GM23338 (cell line): ENCODE measurements at regions not wholly inside any gene's neighbourhood (a gene's known extent, or its start where the extent isn't known, plus 50 kb on each side); places are given as distances from the start of the nearest gene placed in this dataset.

Experiments
- ATAC-seq: fragments of 200-7000 bp; cut with Tn5 transposase; 3 replicates; pipeline ENCODE4 v1.9.1; 2020
- DNase-seq: peaks from one replicate; pipeline ENCODE4 v3.0.0-alpha.2; 2015; ENCODE audit warnings: low spot score
- H2AFZ ChIP-seq: fragments of 200-600 bp; sonication (generic); 2 replicates; pipeline ENCODE4 v1.8.0; 2016; ENCODE audit warnings: antibody characterized with exemption, mild to moderate bottlenecking, moderate library complexity
- H3F3A ChIP-seq: fragments of 200-600 bp; sonication (generic); replicated peaks from 2 replicates; pipeline ENCODE4 v1.8.0; 2017; ENCODE audit warnings: antibody characterized with exemption, mixed run types, low read depth
- H3K27ac ChIP-seq: fragments of 200-600 bp; sonication (generic); 2 replicates; pipeline ENCODE4 v1.6.1; 2016; ENCODE audit warnings: low read depth
- H3K27me3 ChIP-seq: fragments of 200-600 bp; sonication (generic); 2 replicates; pipeline ENCODE4 v1.8.0; 2016; ENCODE audit warnings: mild to moderate bottlenecking, mixed run types, moderate library complexity; ENCODE audit not compliant: insufficient read depth
- H3K36me3 ChIP-seq: fragments of 200-600 bp; sonication (generic); 2 replicates; pipeline ENCODE4 v1.8.0; 2016; ENCODE audit warnings: mild to moderate bottlenecking; ENCODE audit not compliant: insufficient read depth
- H3K4me1 ChIP-seq: fragments of 200-600 bp; sonication (generic); 2 replicates; pipeline ENCODE4 v1.8.0; 2016; ENCODE audit warnings: mild to moderate bottlenecking, moderate library complexity; ENCODE audit not compliant: insufficient read depth
- H3K4me2 ChIP-seq: fragments of 200-600 bp; sonication (generic); 2 replicates; pipeline ENCODE4 v1.7.1; 2017; ENCODE audit warnings: mixed run types
- H3K4me3 ChIP-seq: fragments of 200-600 bp; sonication (generic); 2 replicates; pipeline ENCODE4 v1.6.1; 2016; ENCODE audit warnings: mixed run types
- H3K79me2 ChIP-seq: fragments of 200-600 bp; sonication (generic); replicated peaks from 2 replicates; pipeline ENCODE4 v1.8.0; 2017; ENCODE audit warnings: mild to moderate bottlenecking; ENCODE audit not compliant: insufficient read depth
- H3K9me2 ChIP-seq: fragments of 200-600 bp; sonication (generic); 2 replicates; pipeline ENCODE4 v1.8.0; 2017; ENCODE audit not compliant: insufficient read depth
- H4K20me1 ChIP-seq: fragments of 200-600 bp; sonication (generic); replicated peaks from 2 replicates; pipeline ENCODE4 v1.8.0; 2017; ENCODE audit warnings: mild to moderate bottlenecking; ENCODE audit not compliant: insufficient read depth
- H3K27ac Mint-ChIP-seq: 2 replicates; pipeline ENCODE4 v1.8.0; 2020; ENCODE audit warnings: inconsistent platforms, mild to moderate bottlenecking, moderate library complexity, mixed read lengths
- H3K27me3 Mint-ChIP-seq: 3 replicates; pipeline ENCODE4 v1.8.0; 2022; ENCODE audit warnings: low read depth, mild to moderate bottlenecking, moderate library complexity, mixed read lengths, inconsistent platforms; ENCODE audit not compliant: insufficient read depth, poor library complexity
- H3K36me3 Mint-ChIP-seq: 3 replicates; pipeline ENCODE4 v1.8.0; 2021; ENCODE audit warnings: low read depth, mild to moderate bottlenecking, inconsistent platforms, moderate library complexity, mixed read lengths
- H3K4me1 Mint-ChIP-seq: 3 replicates; pipeline ENCODE4 v1.8.0; 2020; ENCODE audit warnings: mild to moderate bottlenecking, inconsistent platforms, mixed read lengths
- H3K4me3 Mint-ChIP-seq: 3 replicates; pipeline ENCODE4 v1.8.0; 2021; ENCODE audit warnings: moderate library complexity, mild to moderate bottlenecking, inconsistent platforms, mixed read lengths
- H3K9me3 Mint-ChIP-seq: 3 replicates; pipeline ENCODE4 v1.8.0; 2020; ENCODE audit warnings: moderate library complexity, mild to moderate bottlenecking, inconsistent platforms, mixed read lengths
- JUNB ChIP-seq: IDR thresholded peaks from one replicate; pipeline ENCODE4 v1.6.1; 2016; ENCODE audit warnings: antibody characterized with exemption; ENCODE audit not compliant: unreplicated experiment
- NANOG ChIP-seq: IDR thresholded peaks from 2 replicates; pipeline ENCODE4 v1.6.1; 2016; ENCODE audit warnings: antibody characterized with exemption, borderline replicate concordance
- POLR2AphosphoS5 ChIP-seq: IDR thresholded peaks from 2 replicates; pipeline ENCODE4 v1.6.1; 2016; ENCODE audit warnings: antibody characterized with exemption, low read depth
- REST ChIP-seq: IDR thresholded peaks from one replicate; pipeline ENCODE4 v1.6.1; 2018; ENCODE audit warnings: antibody characterized with exemption; ENCODE audit not compliant: unreplicated experiment
- STAT1 ChIP-seq: IDR thresholded peaks from one replicate; pipeline ENCODE4 v1.6.1; 2016; ENCODE audit warnings: antibody characterized with exemption; ENCODE audit not compliant: unreplicated experiment
- ZNF114 ChIP-seq: fragments of 250-450 bp; sonication (Bioruptor Pico); IDR thresholded peaks from 2 replicates; pipeline ENCODE4 v1.5.0; 2020; ENCODE audit warnings: mild to moderate bottlenecking, moderate library complexity
- ZNF331 ChIP-seq: fragments of 250-450 bp; sonication (Bioruptor Pico); IDR thresholded peaks from 2 replicates; pipeline ENCODE4 v1.5.0; 2020; ENCODE audit warnings: low read depth, mild to moderate bottlenecking, moderate library complexity
- ZNF462 ChIP-seq: fragments of 250-450 bp; sonication (Bioruptor Pico); IDR thresholded peaks from 2 replicates; pipeline ENCODE4 v1.5.0; 2020; ENCODE audit warnings: mild to moderate bottlenecking, moderate library complexity

GRCh38 chr12:91854725-91855124, 290.9 kb downstream of the BTG1 start (continued):
- TF ChIP-seq ZNF462 (CRISPR knock-in tag) (no peak), REST (no peak), STAT1 (no peak), NANOG (no peak), ZNF331 (CRISPR knock-in tag) (no peak)

GRCh38 chr12:91853350-91854127, 292.1 kb downstream of the BTG1 start:
- ATAC-seq (no peak), DNase-seq (no peak)
- Histone ChIP-seq H4K20me1 (no peaks in the 10 kb centered on the region), H3K4me3 (no peak overlapping the region), H3K79me2 (no peaks in the 10 kb centered on the region), H3K36me3 (no peaks in the 10 kb centered on the region), H3K27me3 (no peaks in the 10 kb centered on the region), H3K27ac (no peak overlapping the region), H3F3A (no peaks in the 10 kb centered on the region), H3K4me2 (no peak overlapping the region), H3K9me2 (no peaks in the 10 kb centered on the region), H2AFZ (no peak overlapping the region), H3K4me1 (no peaks in the 10 kb centered on the region)
- no peaks in the 10 kb centered on the region; the same call in 2 of the 3 replicates for H3K4me1 Mint-ChIP-seq
- H3K27ac Mint-ChIP-seq = no peak overlapping the region
- no peak overlapping the region for H3K4me3 Mint-ChIP-seq
- no peaks in the 10 kb centered on the region for H3K36me3 Mint-ChIP-seq
- H3K27me3 Mint-ChIP-seq = peaks cover 1% of the 10 kb centered on the region
- no peaks in the 10 kb centered on the region for H3K9me3 Mint-ChIP-seq
- TF ChIP-seq ZNF114 (CRISPR knock-in tag) = no peak
- TF ChIP-seq JUNB = no peak
- TF ChIP-seq STAT1 = no peak
- TF ChIP-seq POLR2AphosphoS5 = no peak
